ENCODE measurements at regions not wholly inside any gene's neighbourhood (a gene's known extent, or its start where the extent isn't known, plus 50 kb on each side); places are given as distances from the start of the nearest gene placed in this dataset.

- ATAC-seq (no peak), DNase-seq (no peak)
- TF ChIP-seq, protein P1, sequence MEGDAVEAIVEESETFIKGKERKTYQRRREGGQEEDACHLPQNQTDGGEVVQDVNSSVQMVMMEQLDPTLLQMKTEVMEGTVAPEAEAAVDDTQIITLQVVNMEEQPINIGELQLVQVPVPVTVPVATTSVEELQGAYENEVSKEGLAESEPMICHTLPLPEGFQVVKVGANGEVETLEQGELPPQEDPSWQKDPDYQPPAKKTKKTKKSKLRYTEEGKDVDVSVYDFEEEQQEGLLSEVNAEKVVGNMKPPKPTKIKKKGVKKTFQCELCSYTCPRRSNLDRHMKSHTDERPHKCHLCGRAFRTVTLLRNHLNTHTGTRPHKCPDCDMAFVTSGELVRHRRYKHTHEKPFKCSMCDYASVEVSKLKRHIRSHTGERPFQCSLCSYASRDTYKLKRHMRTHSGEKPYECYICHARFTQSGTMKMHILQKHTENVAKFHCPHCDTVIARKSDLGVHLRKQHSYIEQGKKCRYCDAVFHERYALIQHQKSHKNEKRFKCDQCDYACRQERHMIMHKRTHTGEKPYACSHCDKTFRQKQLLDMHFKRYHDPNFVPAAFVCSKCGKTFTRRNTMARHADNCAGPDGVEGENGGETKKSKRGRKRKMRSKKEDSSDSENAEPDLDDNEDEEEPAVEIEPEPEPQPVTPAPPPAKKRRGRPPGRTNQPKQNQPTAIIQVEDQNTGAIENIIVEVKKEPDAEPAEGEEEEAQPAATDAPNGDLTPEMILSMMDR (IDR thresholded peaks at IDR 0.05): no peak
- Mint-ChIP-seq H3K4me1 (ENCODE audit: low read depth) (peaks cover 7% of the 10 kb centered on the region), H3K27me3 (peaks cover 9% of the 10 kb centered on the region), H3K27ac (no peak overlapping the region), H3K4me3 (no peak overlapping the region), H3K9me3 (no peaks in the 10 kb centered on the region), H3K36me3 (ENCODE audit: low read depth) (no peaks in the 10 kb centered on the region)
- intact Hi-C loops (cut with micrococcal nuclease): no loop called here
- ChIA-PET POLR2A (no interaction called here), CTCF (no interaction called here)
Observed at GRCh38 chr6:6823030-6823429, 234.5 kb downstream of the LY86 start.

- Mint-ChIP-seq H3K27ac (no peak overlapping the region), H3K9me3 (no peaks in the 10 kb centered on the region), H3K27me3 (peaks cover 9% of the 10 kb centered on the region), H3K4me1 (ENCODE audit: low read depth) (peaks cover 7% of the 10 kb centered on the region), H3K4me3 (no peak overlapping the region), H3K36me3 (ENCODE audit: low read depth) (no peaks in the 10 kb centered on the region)
- DNase-seq (no peak), ATAC-seq (no peak)
- intact Hi-C loops (cut with micrococcal nuclease): no loop called here
- TF ChIP-seq, protein P1 (IDR thresholded peaks at IDR 0.05): no peak
- ChIA-PET CTCF (no interaction called here), POLR2A (no interaction called here)
Observed at GRCh38 chr6:6823568-6824224, 235.2 kb downstream of the LY86 start.

GRCh38 chr6:6824381-6824780, 235.9 kb downstream of the LY86 start:
- Mint-ChIP-seq H3K27me3 (peaks cover 8% of the 10 kb centered on the region), H3K4me1 (ENCODE audit: low read depth) (peaks cover 7% of the 10 kb centered on the region), H3K4me3 (no peak overlapping the region), H3K9me3 (no peaks in the 10 kb centered on the region), H3K27ac (no peak overlapping the region), H3K36me3 (ENCODE audit: low read depth) (no peaks in the 10 kb centered on the region)
- TF ChIP-seq, protein P1 (IDR thresholded peaks at IDR 0.05): no peak
- POLR2A ChIA-PET: no interaction called here
- DNase-seq (no peak), ATAC-seq (no peak)
- CTCF ChIA-PET: no interaction called here
- intact Hi-C loops (cut with micrococcal nuclease): no loop called here

GRCh38 chr6:6825193-6825784, 236.8 kb downstream of the LY86 start:
- peaks cover 7% of the 10 kb centered on the region for H3K4me1 Mint-ChIP-seq (ENCODE audit: low read depth)
- CTCF ChIA-PET: no interaction called here
- intact Hi-C loops (cut with micrococcal nuclease): no loop called here
- TF ChIP-seq, protein P1 (IDR thresholded peaks at IDR 0.05): no peak
- no peak overlapping the region for H3K27ac Mint-ChIP-seq
- DNase-seq (no peak), ATAC-seq (no peak)
- no peaks in the 10 kb centered on the region for H3K9me3 Mint-ChIP-seq
- no peaks in the 10 kb centered on the region for H3K36me3 Mint-ChIP-seq (ENCODE audit: low read depth)
- no peak overlapping the region for H3K4me3 Mint-ChIP-seq
- POLR2A ChIA-PET: no interaction called here
- peaks cover 7% of the 10 kb centered on the region for H3K27me3 Mint-ChIP-seq

GRCh38 chr6:6826095-6826901, 237.8 kb downstream of the LY86 start:
- Mint-ChIP-seq H3K27ac (no peak overlapping the region), H3K27me3 (peaks cover 6% of the 10 kb centered on the region), H3K4me3 (no peak overlapping the region), H3K36me3 (ENCODE audit: low read depth) (no peaks in the 10 kb centered on the region), H3K9me3 (no peaks in the 10 kb centered on the region), H3K4me1 (ENCODE audit: low read depth) (peaks cover 7% of the 10 kb centered on the region)
- CTCF ChIA-PET: interaction anchor here (0.5 to 0.9 kb wide), 2 partner anchors 21 to 449 kb away, joined by 3 read pairs; no protein-coding TSS in a partner anchor
- intact Hi-C loops (cut with micrococcal nuclease): no loop called here
- POLR2A ChIA-PET: no interaction called here
- peak; percentile 86 for ATAC-seq
- DNase-seq: peak; percentile 51
- TF ChIP-seq, protein P1 (IDR thresholded peaks at IDR 0.05): no peak

Data from activated CD8-positive, alpha-beta T cell treated with anti-CD3 and anti-CD28 coated beads for 36 hours (primary cell).